Liver (tissue), 9 donors: ENCODE measurements at regions not wholly inside any gene's neighbourhood (a gene's known extent, or its start where the extent isn't known, plus 50 kb on each side); places are given as distances from the start of the nearest gene placed in this dataset. TPM values are rescaled to one million over a fixed set of nuclear protein-coding genes. Genes with fewer than 3 reads are reported as not detected.

Experiments used
- DNase-seq: peaks from one replicate; pipeline ENCODE4 v3.0.0-alpha.2; 2017; ENCODE audit warnings: low spot score
- H3K27ac ChIP-seq, 2 donors: one replicate each; pipeline ENCODE4 v1.7.0; 2013; ENCODE audit warnings: inconsistent platforms in 2 of 2, low read length in 2 of 2, control low read depth in 1 of 2, low read depth in 1 of 2, mild to moderate bottlenecking in 1 of 2
- H3K27me3 ChIP-seq, 4 donors: one replicate each; pipeline versions ENCODE4 v1.6.1 to v1.7.0; 2013; ENCODE audit warnings: low read length in 3 of 4, inconsistent platforms in 1 of 4, mild to moderate bottlenecking in 1 of 4, moderate library complexity in 1 of 4; ENCODE audit not compliant: control insufficient read depth in 4 of 4, insufficient read depth in 4 of 4
- H3K36me3 ChIP-seq, 4 donors: one replicate each; pipeline versions ENCODE4 v1.6.1 to v1.7.0; 2013; ENCODE audit warnings: low read length in 3 of 4, mild to moderate bottlenecking in 3 of 4, low read depth in 1 of 4, moderate library complexity in 1 of 4; ENCODE audit not compliant: control insufficient read depth in 4 of 4, insufficient read depth in 3 of 4
- H3K4me1 ChIP-seq, 4 donors: one replicate each; pipeline versions ENCODE4 v1.6.1 to v1.7.0; 2013; ENCODE audit warnings: low read length in 3 of 4, mild to moderate bottlenecking in 3 of 4, moderate library complexity in 1 of 4; ENCODE audit not compliant: control insufficient read depth in 4 of 4, insufficient read depth in 4 of 4
- H3K4me3 ChIP-seq, 3 donors: one replicate each; pipeline versions ENCODE4 v1.6.1 to v1.7.0; 2013; ENCODE audit warnings: low read length in 3 of 3, control low read depth in 1 of 3, low read depth in 1 of 3, mild to moderate bottlenecking in 1 of 3
- H3K9ac ChIP-seq, 2 donors: one replicate each; pipeline ENCODE4 v1.7.0; 2013; ENCODE audit warnings: low read length in 2 of 2, mild to moderate bottlenecking in 2 of 2, moderate library complexity in 2 of 2, control low read depth in 1 of 2, low read depth in 1 of 2
- H3K9me3 ChIP-seq, 4 donors: one replicate each; pipeline versions ENCODE4 v1.6.1 to v1.7.0; 2013; ENCODE audit warnings: low read length in 3 of 4; ENCODE audit not compliant: control insufficient read depth in 4 of 4
- CTCF ChIP-seq: fragments of 150-350 bp; IDR thresholded peaks from 2 replicates; pipeline ENCODE4 v1.5.1; 2017; ENCODE audit warnings: improper control_type of control experiment, low read depth, low read length; ENCODE audit not compliant: missing input control
- EGR1 ChIP-seq, 2 donors: IDR thresholded peaks; 2 replicates each; pipeline ENCODE4 v1.6.1; 2016 to 2018; ENCODE audit warnings: antibody characterized with exemption in 2 of 2, low read depth in 2 of 2
- FOXA1 ChIP-seq: IDR thresholded peaks from 2 replicates; pipeline ENCODE4 v1.6.1; 2016; ENCODE audit warnings: antibody characterized with exemption
- FOXA2 ChIP-seq: IDR thresholded peaks from 2 replicates; pipeline ENCODE4 v1.6.1; 2016; ENCODE audit warnings: antibody characterized with exemption
- GABPA ChIP-seq, 2 donors: IDR thresholded peaks in 1 of 2; conservative IDR thresholded peaks in 1 of 2; 2 replicates each; pipeline ENCODE4 v1.6.1; 2016; ENCODE audit warnings: antibody characterized with exemption in 2 of 2, mild to moderate bottlenecking in 1 of 2, moderate library complexity in 1 of 2
- HNF4A ChIP-seq, 2 donors: conservative IDR thresholded peaks; 2 replicates each; pipeline ENCODE4 v1.6.1; 2016; ENCODE audit warnings: antibody characterized with exemption in 2 of 2, mild to moderate bottlenecking in 2 of 2
- HNF4G ChIP-seq: IDR thresholded peaks from 2 replicates; pipeline ENCODE4 v1.6.1; 2016; ENCODE audit warnings: antibody characterized with exemption
- JUND ChIP-seq, 2 donors: IDR thresholded peaks; 2 replicates each; pipeline ENCODE4 v1.6.1; 2016; ENCODE audit warnings: antibody characterized with exemption in 2 of 2
- NR2F2 ChIP-seq: IDR thresholded peaks from 2 replicates; pipeline ENCODE4 v1.6.1; 2016; ENCODE audit warnings: antibody characterized with exemption
- RAD21 ChIP-seq, 2 donors: IDR thresholded peaks; 2 replicates each; pipeline ENCODE4 v1.6.1; 2016; ENCODE audit warnings: antibody characterized with exemption in 2 of 2, mild to moderate bottlenecking in 2 of 2
- RXRA ChIP-seq, 2 donors: IDR thresholded peaks; 2 replicates each; pipeline ENCODE4 v1.6.1; 2017 to 2018; ENCODE audit warnings: antibody characterized with exemption in 2 of 2, mild to moderate bottlenecking in 1 of 2
- SP1 ChIP-seq: IDR thresholded peaks from 2 replicates; pipeline ENCODE4 v1.6.1; 2018; ENCODE audit warnings: antibody characterized with exemption, mild to moderate bottlenecking
- TAF1 ChIP-seq: conservative IDR thresholded peaks from 2 replicates; pipeline ENCODE4 v1.6.1; 2016; ENCODE audit warnings: antibody characterized with exemption, mild to moderate bottlenecking
- YY1 ChIP-seq: IDR thresholded peaks from 2 replicates; pipeline ENCODE4 v1.6.1; 2016; ENCODE audit warnings: antibody characterized with exemption, mild to moderate bottlenecking
- WGBS: extraction: QIAGEN DNeasy Blood & Tissue Kit; methylation state at CpG from one replicate; pipeline ENCODE4 v1.1.7; 2013; 5-methylcytosine and 5-hydroxymethylcytosine counted together
- small RNA-seq: library from RNA; depleted of rRNA; stranded (forward); fragments of <200 nt; gene quantifications from one replicate; pipeline ENCODE3, GENCODE V24; 2014
- TF ChIP-seq, protein P1 (sequence below): IDR thresholded peaks from 2 replicates; pipeline ENCODE4 v1.6.1; 2016; ENCODE audit warnings: antibody characterized with exemption
- TF ChIP-seq, protein P2 (sequence below): IDR thresholded peaks from 2 replicates; pipeline ENCODE4 v1.6.1; 2016; ENCODE audit warnings: antibody characterized with exemption
- TF ChIP-seq, protein P3 (sequence below): IDR thresholded peaks from 2 replicates; pipeline ENCODE4 v1.6.1; 2016; ENCODE audit warnings: antibody characterized with exemption, mild to moderate bottlenecking
- TF ChIP-seq, protein P4 (sequence below): IDR thresholded peaks from 2 replicates; pipeline ENCODE4 v1.6.1; 2016; ENCODE audit warnings: antibody characterized with exemption
- donor health status: healthy.
- donor health status: healthy.
- donor health status: healthy.
- donor health status: healthy.
- donor health status: healthy.

DNA sequence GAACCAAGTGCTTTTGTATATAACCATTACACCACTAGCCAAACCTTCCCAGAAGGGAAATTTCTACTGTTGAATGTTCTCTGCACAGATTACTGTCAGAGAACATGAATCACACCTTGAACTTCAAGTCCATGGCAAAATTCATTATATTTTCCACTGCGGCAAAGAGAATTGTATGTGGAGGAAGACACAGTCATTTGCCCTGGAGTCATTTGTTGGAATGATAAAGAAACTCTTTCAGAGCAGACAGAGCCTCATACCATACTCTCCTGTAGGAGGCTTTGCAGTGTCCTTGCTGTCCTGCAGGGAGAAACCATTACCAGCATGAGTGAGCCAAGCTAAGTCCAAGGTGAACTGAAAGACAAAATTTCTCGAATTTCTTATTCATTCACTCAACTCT, 369.0 kb downstream of the ARHGEF28 start:
- no peak for TF ChIP-seq SP1
- TF ChIP-seq, protein P1, sequence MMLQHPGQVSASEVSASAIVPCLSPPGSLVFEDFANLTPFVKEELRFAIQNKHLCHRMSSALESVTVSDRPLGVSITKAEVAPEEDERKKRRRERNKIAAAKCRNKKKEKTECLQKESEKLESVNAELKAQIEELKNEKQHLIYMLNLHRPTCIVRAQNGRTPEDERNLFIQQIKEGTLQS: no peak
- no peak for TF ChIP-seq YY1
- TF ChIP-seq GABPA (IDR thresholded peaks at IDR 0.05 in 1 of 2, conservative IDR thresholded peaks at IDR 0.05 in 1 of 2): no peak
- TF ChIP-seq, protein P2, sequence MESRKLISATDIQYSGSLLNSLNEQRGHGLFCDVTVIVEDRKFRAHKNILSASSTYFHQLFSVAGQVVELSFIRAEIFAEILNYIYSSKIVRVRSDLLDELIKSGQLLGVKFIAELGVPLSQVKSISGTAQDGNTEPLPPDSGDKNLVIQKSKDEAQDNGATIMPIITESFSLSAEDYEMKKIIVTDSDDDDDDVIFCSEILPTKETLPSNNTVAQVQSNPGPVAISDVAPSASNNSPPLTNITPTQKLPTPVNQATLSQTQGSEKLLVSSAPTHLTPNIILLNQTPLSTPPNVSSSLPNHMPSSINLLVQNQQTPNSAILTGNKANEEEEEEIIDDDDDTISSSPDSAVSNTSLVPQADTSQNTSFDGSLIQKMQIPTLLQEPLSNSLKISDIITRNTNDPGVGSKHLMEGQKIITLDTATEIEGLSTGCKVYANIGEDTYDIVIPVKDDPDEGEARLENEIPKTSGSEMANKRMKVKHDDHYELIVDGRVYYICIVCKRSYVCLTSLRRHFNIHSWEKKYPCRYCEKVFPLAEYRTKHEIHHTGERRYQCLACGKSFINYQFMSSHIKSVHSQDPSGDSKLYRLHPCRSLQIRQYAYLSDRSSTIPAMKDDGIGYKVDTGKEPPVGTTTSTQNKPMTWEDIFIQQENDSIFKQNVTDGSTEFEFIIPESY: no peak
- TF ChIP-seq HNF4A (conservative IDR thresholded peaks at IDR 0.05): no peak
- no peak for TF ChIP-seq CTCF
- TF ChIP-seq, protein P3, sequence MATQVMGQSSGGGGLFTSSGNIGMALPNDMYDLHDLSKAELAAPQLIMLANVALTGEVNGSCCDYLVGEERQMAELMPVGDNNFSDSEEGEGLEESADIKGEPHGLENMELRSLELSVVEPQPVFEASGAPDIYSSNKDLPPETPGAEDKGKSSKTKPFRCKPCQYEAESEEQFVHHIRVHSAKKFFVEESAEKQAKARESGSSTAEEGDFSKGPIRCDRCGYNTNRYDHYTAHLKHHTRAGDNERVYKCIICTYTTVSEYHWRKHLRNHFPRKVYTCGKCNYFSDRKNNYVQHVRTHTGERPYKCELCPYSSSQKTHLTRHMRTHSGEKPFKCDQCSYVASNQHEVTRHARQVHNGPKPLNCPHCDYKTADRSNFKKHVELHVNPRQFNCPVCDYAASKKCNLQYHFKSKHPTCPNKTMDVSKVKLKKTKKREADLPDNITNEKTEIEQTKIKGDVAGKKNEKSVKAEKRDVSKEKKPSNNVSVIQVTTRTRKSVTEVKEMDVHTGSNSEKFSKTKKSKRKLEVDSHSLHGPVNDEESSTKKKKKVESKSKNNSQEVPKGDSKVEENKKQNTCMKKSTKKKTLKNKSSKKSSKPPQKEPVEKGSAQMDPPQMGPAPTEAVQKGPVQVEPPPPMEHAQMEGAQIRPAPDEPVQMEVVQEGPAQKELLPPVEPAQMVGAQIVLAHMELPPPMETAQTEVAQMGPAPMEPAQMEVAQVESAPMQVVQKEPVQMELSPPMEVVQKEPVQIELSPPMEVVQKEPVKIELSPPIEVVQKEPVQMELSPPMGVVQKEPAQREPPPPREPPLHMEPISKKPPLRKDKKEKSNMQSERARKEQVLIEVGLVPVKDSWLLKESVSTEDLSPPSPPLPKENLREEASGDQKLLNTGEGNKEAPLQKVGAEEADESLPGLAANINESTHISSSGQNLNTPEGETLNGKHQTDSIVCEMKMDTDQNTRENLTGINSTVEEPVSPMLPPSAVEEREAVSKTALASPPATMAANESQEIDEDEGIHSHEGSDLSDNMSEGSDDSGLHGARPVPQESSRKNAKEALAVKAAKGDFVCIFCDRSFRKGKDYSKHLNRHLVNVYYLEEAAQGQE: no peak
- no peak for TF ChIP-seq FOXA2
- TF ChIP-seq RXRA (IDR thresholded peaks at IDR 0.05): no peak
- TF ChIP-seq RAD21 (IDR thresholded peaks at IDR 0.05): no peak
- TF ChIP-seq EGR1 (IDR thresholded peaks at IDR 0.05; ENCODE audit: low read depth in 2 of 2): no peak
- no peak for TF ChIP-seq TAF1
- TF ChIP-seq HNF4G: no peak
- TF ChIP-seq FOXA1: no peak
- TF ChIP-seq, protein P4, sequence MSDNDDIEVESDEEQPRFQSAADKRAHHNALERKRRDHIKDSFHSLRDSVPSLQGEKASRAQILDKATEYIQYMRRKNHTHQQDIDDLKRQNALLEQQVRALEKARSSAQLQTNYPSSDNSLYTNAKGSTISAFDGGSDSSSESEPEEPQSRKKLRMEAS: no peak
- TF ChIP-seq NR2F2: no peak
- TF ChIP-seq JUND (IDR thresholded peaks at IDR 0.05): no peak
- H3K9ac ChIP-seq: no peak overlapping the region
- no peak overlapping the region for H3K27ac ChIP-seq
- no peaks in the 10 kb centered on the region for H3K9me3 ChIP-seq
- H3K27me3 ChIP-seq: no peaks in the 10 kb centered on the region
- H3K36me3 ChIP-seq: no peaks in the 10 kb centered on the region
- no peaks in the 10 kb centered on the region for H3K4me1 ChIP-seq
- no peak for DNase-seq
- WGBS: 91% methylated on average over 2 of the region's 2 CpGs
- H3K4me3 ChIP-seq: no peak overlapping the region

Small RNAs in the stretch of these regions (small RNA-seq; reads per million reads assigned to genes)
- gene RN7SL814P: not detected
